SK-N-MC (cell line): ENCODE measurements at regions not wholly inside any gene's neighbourhood (a gene's known extent, or its start where the extent isn't known, plus 50 kb on each side); places are given as distances from the start of the nearest gene placed in this dataset.

ENCODE experiments used
- DNase-seq: peaks from one replicate; pipeline ENCODE4 v3.0.0-alpha.2; 2011; ENCODE audit warnings: low read depth, low spot score
- H3K27ac ChIP-seq: fragments of 200-600 bp; sonication (generic); 2 replicates; pipeline ENCODE4 v1.5.1; 2016; ENCODE audit warnings: mixed run types
- H3K36me3 ChIP-seq: fragments of 200-600 bp; sonication (generic); 2 replicates; pipeline ENCODE4 v1.6.1; 2017; ENCODE audit warnings: antibody characterized with exemption, low read length, mixed read lengths; ENCODE audit not compliant: insufficient read depth
- H3K4me3 ChIP-seq: fragments of 200-600 bp; sonication (generic); 2 replicates; pipeline ENCODE4 v1.5.1; 2016
- H3K9ac ChIP-seq: fragments of 200-600 bp; sonication (generic); 2 replicates; pipeline ENCODE4 v1.8.0; 2017; ENCODE audit warnings: mixed run types, mixed read lengths; ENCODE audit not compliant: insufficient read length
- H3K9me3 ChIP-seq: fragments of 200-600 bp; sonication (generic); 2 replicates; pipeline ENCODE4 v1.6.1; 2017; ENCODE audit warnings: low read depth, mild to moderate bottlenecking, antibody characterized with exemption, low read length, moderate library complexity, mixed read lengths
- EZH2 ChIP-seq: fragments of 200-600 bp; sonication (generic); IDR thresholded peaks from one replicate; pipeline ENCODE4 v1.6.1; 2017; ENCODE audit warnings: antibody characterized with exemption
- FOXP2 ChIP-seq: optimal IDR thresholded peaks from 2 replicates; pipeline ENCODE3; 2011; ENCODE audit warnings: mild to moderate bottlenecking, moderate library complexity; ENCODE audit not compliant: insufficient read depth; ENCODE audit errors: extremely low read length, control extremely low read depth
- POLR2AphosphoS5 ChIP-seq: IDR thresholded peaks from 2 replicates; pipeline ENCODE4 v1.6.1; 2012; ENCODE audit warnings: mild to moderate bottlenecking, low read depth, low read length, borderline replicate concordance

- Histone ChIP-seq H3K36me3 (no peaks in the 10 kb centered on the region), H3K4me3 (no peak overlapping the region), H3K9me3 (no peaks in the 10 kb centered on the region), H3K27ac (no peak overlapping the region), H3K9ac (no peak overlapping the region)
- TF ChIP-seq FOXP2 (no peak), EZH2 (no peak), POLR2AphosphoS5 (no peak)
- DNase-seq, result no peak
Observed at GRCh38 chr6:91539456-91539855, 952.6 kb upstream of the MAP3K7 start.

GRCh38 chr6:91538622-91539021, 951.8 kb upstream of the MAP3K7 start:
- H3K9me3 ChIP-seq, result no peaks in the 10 kb centered on the region
- H3K36me3 ChIP-seq, result no peaks in the 10 kb centered on the region
- no peak for DNase-seq
- no peak overlapping the region for H3K9ac ChIP-seq
- TF ChIP-seq EZH2, result no peak
- TF ChIP-seq POLR2AphosphoS5, result no peak
- TF ChIP-seq FOXP2, result no peak
- no peak overlapping the region for H3K27ac ChIP-seq
- no peak overlapping the region for H3K4me3 ChIP-seq

- TF ChIP-seq EZH2 (no peak), FOXP2 (no peak), POLR2AphosphoS5 (no peak)
- H3K9ac ChIP-seq, result no peak overlapping the region
- no peaks in the 10 kb centered on the region for H3K36me3 ChIP-seq
- no peak for DNase-seq
- no peaks in the 10 kb centered on the region for H3K9me3 ChIP-seq
- H3K4me3 ChIP-seq, result no peak overlapping the region
- H3K27ac ChIP-seq, result no peak overlapping the region
Observed at GRCh38 chr6:91534614-91535013, 947.7 kb upstream of the MAP3K7 start.

- Histone ChIP-seq H3K36me3 (no peaks in the 10 kb centered on the region), H3K27ac (no peak overlapping the region), H3K9me3 (no peaks in the 10 kb centered on the region), H3K4me3 (no peak overlapping the region), H3K9ac (no peak overlapping the region)
- no peak for TF ChIP-seq FOXP2
- TF ChIP-seq POLR2AphosphoS5, result no peak
- TF ChIP-seq EZH2, result no peak
- DNase-seq, result no peak
Observed at GRCh38 chr6:91523511-91523910, 936.6 kb upstream of the MAP3K7 start.

- H3K9ac ChIP-seq, result no peak overlapping the region
- H3K36me3 ChIP-seq, result no peaks in the 10 kb centered on the region
- no peaks in the 10 kb centered on the region for H3K9me3 ChIP-seq
- H3K27ac ChIP-seq, result no peak overlapping the region
- no peak overlapping the region for H3K4me3 ChIP-seq
- no peak for DNase-seq
- TF ChIP-seq FOXP2 (no peak), POLR2AphosphoS5 (no peak), EZH2 (no peak)
Observed at GRCh38 chr6:91521999-91522398, 935.1 kb upstream of the MAP3K7 start.

- DNase-seq, result no peak
- Histone ChIP-seq H3K4me3 (no peak overlapping the region), H3K9ac (no peak overlapping the region), H3K36me3 (no peaks in the 10 kb centered on the region), H3K27ac (no peak overlapping the region), H3K9me3 (no peaks in the 10 kb centered on the region)
- no peak for TF ChIP-seq POLR2AphosphoS5
- TF ChIP-seq EZH2, result no peak
- TF ChIP-seq FOXP2, result no peak
Observed at GRCh38 chr6:91509711-91510110, 922.8 kb upstream of the MAP3K7 start.

- Histone ChIP-seq H3K9ac (no peak overlapping the region), H3K9me3 (no peaks in the 10 kb centered on the region), H3K27ac (no peak overlapping the region), H3K4me3 (no peak overlapping the region), H3K36me3 (no peaks in the 10 kb centered on the region)
- no peak for TF ChIP-seq EZH2
- no peak for TF ChIP-seq FOXP2
- no peak for TF ChIP-seq POLR2AphosphoS5
- DNase-seq, result no peak
Observed at GRCh38 chr6:91509039-91509438, 922.2 kb upstream of the MAP3K7 start.

GRCh38 chr6:91506509-91506908, 919.6 kb upstream of the MAP3K7 start:
- no peak overlapping the region for H3K4me3 ChIP-seq
- H3K9me3 ChIP-seq, result no peaks in the 10 kb centered on the region
- H3K9ac ChIP-seq, result no peak overlapping the region
- no peak overlapping the region for H3K27ac ChIP-seq
- no peak for TF ChIP-seq POLR2AphosphoS5
- TF ChIP-seq FOXP2, result no peak
- no peak for TF ChIP-seq EZH2
- DNase-seq, result no peak
- H3K36me3 ChIP-seq, result no peaks in the 10 kb centered on the region

GRCh38 chr6:91505199-91505598, 918.3 kb upstream of the MAP3K7 start:
- no peak overlapping the region for H3K27ac ChIP-seq
- no peak for TF ChIP-seq EZH2
- no peak for TF ChIP-seq POLR2AphosphoS5
- no peak for TF ChIP-seq FOXP2
- H3K9me3 ChIP-seq, result no peaks in the 10 kb centered on the region
- H3K36me3 ChIP-seq, result no peaks in the 10 kb centered on the region
- no peak overlapping the region for H3K4me3 ChIP-seq
- no peak for DNase-seq
- H3K9ac ChIP-seq, result no peak overlapping the region

GRCh38 chr6:91501930-91502329, 915.1 kb upstream of the MAP3K7 start:
- DNase-seq, result no peak
- no peak overlapping the region for H3K4me3 ChIP-seq
- H3K9me3 ChIP-seq, result no peaks in the 10 kb centered on the region
- H3K27ac ChIP-seq, result no peak overlapping the region
- no peaks in the 10 kb centered on the region for H3K36me3 ChIP-seq
- no peak overlapping the region for H3K9ac ChIP-seq
- no peak for TF ChIP-seq FOXP2
- TF ChIP-seq POLR2AphosphoS5, result no peak
- no peak for TF ChIP-seq EZH2
